Tibial artery (tissue), 4 donors: ENCODE measurements at regions not wholly inside any gene's neighbourhood (a gene's known extent, or its start where the extent isn't known, plus 50 kb on each side); places are given as distances from the start of the nearest gene placed in this dataset.

ENCODE experiments used
- DNase-seq, 2 donors: peaks; one replicate each; pipeline ENCODE4 v3.0.0-alpha.2; 2019
- H3K27ac ChIP-seq, 2 donors: fragments of 200-600 bp; sonication (generic) in 1 of 2; 1 replicate in 1 of 2; 2 replicates in 1 of 2; pipeline ENCODE4 v1.5.1; 2018 to 2019; ENCODE audit warnings: mild to moderate bottlenecking in 1 of 2
- H3K27me3 ChIP-seq, 2 donors: fragments of 200-600 bp; sonication (generic) in 1 of 2; one replicate each; pipeline versions ENCODE4 v1.5.1 to v1.6.0; 2016 to 2019
- H3K36me3 ChIP-seq, 3 donors: fragments of 200-600 bp; sonication (generic) in 2 of 3; one replicate each; pipeline ENCODE4 v1.5.1; 2016 to 2019; ENCODE audit warnings: mild to moderate bottlenecking in 2 of 3
- H3K4me1 ChIP-seq, 4 donors: fragments of 200-600 bp; sonication (generic) in 2 of 4; 1 replicate in 3 of 4; 2 replicates in 1 of 4; pipeline ENCODE4 v1.5.1; 2016 to 2019
- H3K4me3 ChIP-seq, 2 donors: fragments of 200-600 bp; sonication (generic) in 1 of 2; 1 replicate in 1 of 2; 2 replicates in 1 of 2; pipeline ENCODE4 v1.5.1; 2018 to 2019; ENCODE audit warnings: mild to moderate bottlenecking in 2 of 2
- H3K9me3 ChIP-seq, 3 donors: fragments of 200-600 bp; sonication (generic) in 1 of 3; one replicate each; pipeline ENCODE4 v1.5.1; 2016 to 2019
- intact Hi-C: fragments of 100-400 bp; cut with DNase I; formaldehyde crosslinking; loops from one replicate; pipeline ENCODE4 v1.15.0; 2023; ENCODE audit warnings: low total_unique reads
- TF ChIP-seq, protein P1 (sequence below), 2 experiments: fragments of 200-600 bp in 1 of 2; fragments of 450-650 bp in 1 of 2; IDR thresholded peaks; one replicate each; pipeline ENCODE4 v1.5.1; 2017 to 2019; ENCODE audit warnings: antibody characterized with exemption in 2 of 2, mild to moderate bottlenecking in 1 of 2, moderate library complexity in 1 of 2

DNA sequence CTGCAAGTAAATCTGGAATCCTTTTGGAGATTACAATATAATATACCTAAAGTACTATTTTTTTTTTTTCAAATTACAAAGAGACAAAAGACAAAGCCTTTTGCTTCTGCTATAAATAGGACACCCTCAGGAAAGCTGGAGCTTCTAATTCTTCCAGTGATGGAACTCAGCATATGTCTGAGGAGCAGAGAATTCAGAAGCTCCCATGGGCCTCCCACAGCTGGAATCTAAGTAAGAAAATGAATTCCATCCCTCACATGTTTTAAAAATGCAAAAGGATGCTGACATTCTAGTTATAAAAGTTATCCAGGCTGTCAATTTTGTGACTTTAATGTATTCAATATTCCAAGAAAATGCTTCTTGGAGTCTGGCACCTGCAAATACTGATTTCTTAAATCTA lies 571.3 kb upstream of the LRRTM4 start:
- TF ChIP-seq, protein P1, sequence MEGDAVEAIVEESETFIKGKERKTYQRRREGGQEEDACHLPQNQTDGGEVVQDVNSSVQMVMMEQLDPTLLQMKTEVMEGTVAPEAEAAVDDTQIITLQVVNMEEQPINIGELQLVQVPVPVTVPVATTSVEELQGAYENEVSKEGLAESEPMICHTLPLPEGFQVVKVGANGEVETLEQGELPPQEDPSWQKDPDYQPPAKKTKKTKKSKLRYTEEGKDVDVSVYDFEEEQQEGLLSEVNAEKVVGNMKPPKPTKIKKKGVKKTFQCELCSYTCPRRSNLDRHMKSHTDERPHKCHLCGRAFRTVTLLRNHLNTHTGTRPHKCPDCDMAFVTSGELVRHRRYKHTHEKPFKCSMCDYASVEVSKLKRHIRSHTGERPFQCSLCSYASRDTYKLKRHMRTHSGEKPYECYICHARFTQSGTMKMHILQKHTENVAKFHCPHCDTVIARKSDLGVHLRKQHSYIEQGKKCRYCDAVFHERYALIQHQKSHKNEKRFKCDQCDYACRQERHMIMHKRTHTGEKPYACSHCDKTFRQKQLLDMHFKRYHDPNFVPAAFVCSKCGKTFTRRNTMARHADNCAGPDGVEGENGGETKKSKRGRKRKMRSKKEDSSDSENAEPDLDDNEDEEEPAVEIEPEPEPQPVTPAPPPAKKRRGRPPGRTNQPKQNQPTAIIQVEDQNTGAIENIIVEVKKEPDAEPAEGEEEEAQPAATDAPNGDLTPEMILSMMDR (IDR thresholded peaks at IDR 0.05) = no peak
- no peak overlapping the region for H3K4me3 ChIP-seq
- H3K36me3 ChIP-seq = no peaks in the 10 kb centered on the region
- H3K27me3 ChIP-seq = no peaks in the 10 kb centered on the region
- no peak overlapping the region for H3K27ac ChIP-seq
- no peaks in the 10 kb centered on the region for H3K4me1 ChIP-seq
- H3K9me3 ChIP-seq = no peaks in the 10 kb centered on the region
- intact Hi-C loops = no loop called here
- no peak for DNase-seq

DNA sequence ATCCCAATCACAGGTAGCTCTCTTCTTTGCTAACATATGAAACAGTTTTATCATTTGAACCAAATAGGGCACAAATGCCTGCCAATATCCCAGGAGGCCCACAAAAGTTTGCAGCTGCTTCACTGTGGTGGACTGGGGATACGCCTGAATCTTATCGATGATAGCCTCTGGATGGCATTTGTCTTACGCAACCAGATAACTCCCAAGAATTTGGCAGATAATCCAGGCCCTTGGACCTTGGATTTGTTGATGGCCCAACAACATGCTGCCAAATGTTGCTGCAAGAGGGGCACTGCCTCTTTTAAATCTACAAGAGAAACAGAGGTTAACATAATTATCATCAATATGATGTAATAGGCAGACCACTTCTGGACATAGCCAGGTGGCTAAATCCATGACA lies 587.1 kb upstream of the LRRTM4 start:
- TF ChIP-seq, protein P1 (IDR thresholded peaks at IDR 0.05) = no peak
- H3K4me3 ChIP-seq = no peak overlapping the region
- intact Hi-C loops = no loop called here
- no peaks in the 10 kb centered on the region for H3K36me3 ChIP-seq
- H3K9me3 ChIP-seq = peaks cover 0 to under 1% (median 0%) of the 10 kb centered on the region in 3 donors
- H3K27ac ChIP-seq = no peak overlapping the region
- H3K27me3 ChIP-seq = no peaks in the 10 kb centered on the region
- no peak for DNase-seq
- H3K4me1 ChIP-seq = no peaks in the 10 kb centered on the region

DNA sequence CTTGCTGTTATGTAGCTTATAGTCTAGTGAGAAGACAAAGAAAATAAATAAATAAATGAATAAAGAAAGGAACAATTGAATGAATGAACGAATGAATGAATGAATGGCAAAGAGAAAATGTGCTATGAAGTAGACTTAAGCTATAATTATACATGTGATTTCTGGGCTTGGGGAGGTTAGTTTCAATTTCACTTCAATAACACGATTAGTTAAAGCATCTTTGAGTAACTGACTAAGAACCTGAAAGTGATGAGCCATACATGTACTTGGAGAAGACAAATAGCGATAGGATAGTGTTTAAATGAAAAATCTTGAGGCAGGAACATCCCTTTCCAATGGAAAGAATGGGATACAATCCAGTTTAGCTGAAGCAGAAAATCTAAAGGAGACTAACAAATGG lies 593.1 kb upstream of the LRRTM4 start:
- Histone ChIP-seq H3K9me3 (no peaks in the 10 kb centered on the region), H3K4me3 (no peak overlapping the region), H3K36me3 (no peaks in the 10 kb centered on the region), H3K27me3 (no peaks in the 10 kb centered on the region), H3K4me1 (no peaks in the 10 kb centered on the region), H3K27ac (no peak overlapping the region)
- DNase-seq = no peak
- intact Hi-C loops = no loop called here
- TF ChIP-seq, protein P1 (IDR thresholded peaks at IDR 0.05) = no peak

DNA sequence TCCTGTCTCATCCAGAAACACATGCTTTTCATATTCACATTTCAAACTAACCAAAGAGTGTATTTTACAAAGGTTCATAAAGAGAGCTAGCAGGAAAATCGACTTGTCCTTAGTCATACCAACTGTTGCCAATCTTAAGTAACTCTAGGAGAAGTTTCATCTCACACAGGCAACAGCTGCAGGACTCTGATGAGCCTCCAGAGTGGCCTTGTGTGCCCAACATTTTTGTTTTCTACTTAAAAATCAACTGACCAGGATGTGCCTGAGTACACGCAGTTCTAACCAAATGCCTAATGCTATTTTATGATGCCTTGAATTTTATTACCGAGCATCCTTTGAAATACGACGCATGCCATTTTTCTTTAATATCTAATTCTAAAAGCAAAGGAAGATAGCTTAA lies 595.9 kb upstream of the LRRTM4 start:
- intact Hi-C loops = no loop called here
- Histone ChIP-seq H3K4me1 (no peaks in the 10 kb centered on the region), H3K27ac (no peak overlapping the region), H3K27me3 (no peaks in the 10 kb centered on the region), H3K4me3 (no peak overlapping the region), H3K9me3 (no peaks in the 10 kb centered on the region), H3K36me3 (no peaks in the 10 kb centered on the region)
- TF ChIP-seq, protein P1 (IDR thresholded peaks at IDR 0.05) = no peak
- DNase-seq = no peak

DNA sequence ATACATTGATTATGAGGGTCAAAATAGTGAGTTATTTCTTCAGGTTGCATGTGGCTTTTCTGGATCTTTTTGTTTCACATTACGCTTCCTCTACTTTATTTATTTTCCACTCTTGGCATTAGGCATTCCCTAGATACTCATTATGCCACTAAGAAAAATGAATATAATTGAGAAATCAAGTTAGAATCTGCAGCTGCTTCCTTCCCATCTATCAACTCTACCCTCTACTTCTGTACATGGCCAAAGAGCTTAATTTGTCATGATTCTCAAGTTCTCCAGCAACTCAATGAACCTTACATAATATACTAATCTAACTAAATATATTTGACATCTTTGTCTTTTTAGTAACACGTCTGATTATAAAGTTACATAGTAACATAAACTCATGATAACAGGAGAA lies 598.1 kb upstream of the LRRTM4 start:
- no peaks in the 10 kb centered on the region for H3K27me3 ChIP-seq
- no peak overlapping the region for H3K27ac ChIP-seq
- no peaks in the 10 kb centered on the region for H3K4me1 ChIP-seq
- H3K9me3 ChIP-seq = no peaks in the 10 kb centered on the region
- intact Hi-C loops = no loop called here
- TF ChIP-seq, protein P1 (IDR thresholded peaks at IDR 0.05) = no peak
- no peak overlapping the region for H3K4me3 ChIP-seq
- no peaks in the 10 kb centered on the region for H3K36me3 ChIP-seq
- DNase-seq = no peak

DNA sequence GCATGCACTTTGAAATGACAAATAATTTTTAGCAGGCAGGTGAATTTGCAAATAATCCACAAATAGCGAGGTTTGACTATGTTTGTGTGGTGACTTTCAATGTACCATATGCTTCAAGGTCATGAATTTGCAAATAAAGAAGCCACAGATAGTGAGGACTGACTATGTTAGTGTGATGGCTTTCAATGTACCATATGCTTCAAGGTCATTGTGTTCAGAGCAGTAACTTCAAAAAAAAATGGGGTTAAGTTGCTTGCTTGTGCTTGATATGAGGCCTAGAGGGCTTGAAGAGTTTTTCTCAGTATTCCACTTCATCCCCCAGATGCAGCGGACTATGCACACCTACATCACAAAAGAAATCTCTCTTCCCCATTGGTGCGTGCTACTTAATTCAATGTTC lies 602.9 kb upstream of the LRRTM4 start:
- no peaks in the 10 kb centered on the region for H3K4me1 ChIP-seq
- H3K4me3 ChIP-seq = no peak overlapping the region
- no peaks in the 10 kb centered on the region for H3K36me3 ChIP-seq
- no peaks in the 10 kb centered on the region for H3K27me3 ChIP-seq
- intact Hi-C loops = no loop called here
- H3K9me3 ChIP-seq = no peaks in the 10 kb centered on the region
- TF ChIP-seq, protein P1 (IDR thresholded peaks at IDR 0.05) = no peak
- H3K27ac ChIP-seq = no peak overlapping the region
- no peak for DNase-seq
